Heart left ventricle (tissue), 13 donors: ENCODE measurements at regions not wholly inside any gene's neighbourhood (a gene's known extent, or its start where the extent isn't known, plus 50 kb on each side); places are given as distances from the start of the nearest gene placed in this dataset.

Source experiments
- POLR2A ChIP-seq, 2 donors: fragments of 450-650 bp; IDR thresholded peaks; one replicate each; pipeline ENCODE4 v1.6.1; 2017; ENCODE audit warnings: antibody characterized with exemption in 2 of 2, mild to moderate bottlenecking in 2 of 2, moderate library complexity in 2 of 2
- TF ChIP-seq, protein P1 (sequence below), 12 donors: fragments of 200-600 bp; sonication (generic) in 4 of 12; IDR thresholded peaks; one replicate each; pipeline versions ENCODE4 v1.5.0 to v1.8.0; 2018 to 2022; ENCODE audit warnings: antibody characterized with exemption in 12 of 12, mild to moderate bottlenecking in 5 of 12
- donor health status: ischemic (EF 13 %, LVEDD 7.1; RV severe dilation, severe dysfunction).
- donor health status: DM: no; HTN: yes; CAD: no.
- donor health status: DM: no; HTN: no; CAD: no.
- donor health status: ischemic (EF 25% LVEDD 6.9; RV normal size, moderate dysfunction).
- donor health status: ischemic (EF 25% LVEDD 5.7; RV mildly dilated, moderate dysfunction).
- donor health status: ischemic (EF 35%, LVEDD 5.7; RV mildly dilated, moderate dysfunction).
- donor health status: nonischemic (EF 11% LVEDD 7.7; RV severe dilation, severe dysfunction).
- donor health status: DM: yes; HTN: yes; CAD: no.
- donor health status: PGD.
- donor health status: ischemic (EF 29% LVEDD 5.4; RV normal size, mild dysfunction).
- donor health status: nonischemic (EF 23%, LVEDD 6.1; RV moderate dilation, normal function).

GRCh38 chr1:22297999-22298398, 153.7 kb upstream of the ZBTB40 start:
- TF ChIP-seq, protein P1, sequence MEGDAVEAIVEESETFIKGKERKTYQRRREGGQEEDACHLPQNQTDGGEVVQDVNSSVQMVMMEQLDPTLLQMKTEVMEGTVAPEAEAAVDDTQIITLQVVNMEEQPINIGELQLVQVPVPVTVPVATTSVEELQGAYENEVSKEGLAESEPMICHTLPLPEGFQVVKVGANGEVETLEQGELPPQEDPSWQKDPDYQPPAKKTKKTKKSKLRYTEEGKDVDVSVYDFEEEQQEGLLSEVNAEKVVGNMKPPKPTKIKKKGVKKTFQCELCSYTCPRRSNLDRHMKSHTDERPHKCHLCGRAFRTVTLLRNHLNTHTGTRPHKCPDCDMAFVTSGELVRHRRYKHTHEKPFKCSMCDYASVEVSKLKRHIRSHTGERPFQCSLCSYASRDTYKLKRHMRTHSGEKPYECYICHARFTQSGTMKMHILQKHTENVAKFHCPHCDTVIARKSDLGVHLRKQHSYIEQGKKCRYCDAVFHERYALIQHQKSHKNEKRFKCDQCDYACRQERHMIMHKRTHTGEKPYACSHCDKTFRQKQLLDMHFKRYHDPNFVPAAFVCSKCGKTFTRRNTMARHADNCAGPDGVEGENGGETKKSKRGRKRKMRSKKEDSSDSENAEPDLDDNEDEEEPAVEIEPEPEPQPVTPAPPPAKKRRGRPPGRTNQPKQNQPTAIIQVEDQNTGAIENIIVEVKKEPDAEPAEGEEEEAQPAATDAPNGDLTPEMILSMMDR (IDR thresholded peaks at IDR 0.05), result no peak
- TF ChIP-seq POLR2A (IDR thresholded peaks at IDR 0.05), result no peak
